ENCODE measurements at regions not wholly inside any gene's neighbourhood (a gene's known extent, or its start where the extent isn't known, plus 50 kb on each side); places are given as distances from the start of the nearest gene placed in this dataset.

- no peak overlapping the region for H3K27ac ChIP-seq (ENCODE audit: low read depth, low read length)
- H3K27me3 ChIP-seq (ENCODE audit: insufficient read depth, low read length), result no peaks in the 10 kb centered on the region
- Mint-ChIP-seq H3K9me3 (peaks cover 0 to 9% (median 0%) of the 10 kb centered on the region in 8 donors), H3K36me3 (no peaks in the 10 kb centered on the region), H3K27ac (no peak overlapping the region), H3K27me3 (peaks cover 5 to 16% of the 10 kb centered on the region in 2 donors), H3K4me1 (no peaks in the 10 kb centered on the region), H3K4me3 (no peak overlapping the region)
- ChIA-PET POLR2A (ENCODE audit: partially characterized antibody) (no interaction called here), CTCF (ENCODE audit: partially characterized antibody) (no interaction called here)
- DNase-seq, result no peak
- intact Hi-C loops (cut with micrococcal nuclease), result no loop called here
- H3K36me3 ChIP-seq (ENCODE audit: insufficient read depth, low read length), result no peaks in the 10 kb centered on the region
- H3K4me1 ChIP-seq (ENCODE audit: insufficient read depth, low read length), result no peaks in the 10 kb centered on the region
- H3K4me3 ChIP-seq (ENCODE audit: low read length in 2 of 2), result no peak overlapping the region
- no peaks in the 10 kb centered on the region for H3K9me3 ChIP-seq (ENCODE audit: control insufficient read depth in 1 of 2, low read length in 2 of 2)
These were observed 97.9 kb downstream of the FOXL1 start for GRCh38 chr16:86676254-86676670.

GRCh38 chr16:86679490-86679889, 101.1 kb downstream of the FOXL1 start:
- Mint-ChIP-seq H3K9me3 (peaks cover 0 to 9% (median 3%) of the 10 kb centered on the region in 8 donors), H3K27me3 (peaks cover 14 to 25% of the 10 kb centered on the region in 2 donors), H3K4me1 (peaks cover 0 to 2% (median 0%) of the 10 kb centered on the region in 4 donors), H3K4me3 (no peak overlapping the region), H3K36me3 (peaks cover 0 to 3% of the 10 kb centered on the region in 2 donors), H3K27ac (no peak overlapping the region)
- intact Hi-C loops (cut with micrococcal nuclease), result no loop called here
- CTCF ChIA-PET (ENCODE audit: partially characterized antibody), result no interaction called here
- no peak overlapping the region for H3K27ac ChIP-seq (ENCODE audit: low read depth, low read length)
- DNase-seq, result no peak
- POLR2A ChIA-PET (ENCODE audit: partially characterized antibody), result no interaction called here
- no peak overlapping the region for H3K4me3 ChIP-seq (ENCODE audit: low read length in 2 of 2)
- H3K27me3 ChIP-seq (ENCODE audit: insufficient read depth, low read length), result no peaks in the 10 kb centered on the region
- H3K36me3 ChIP-seq (ENCODE audit: insufficient read depth, low read length), result no peaks in the 10 kb centered on the region
- no peaks in the 10 kb centered on the region for H3K9me3 ChIP-seq (ENCODE audit: control insufficient read depth in 1 of 2, low read length in 2 of 2)
- H3K4me1 ChIP-seq (ENCODE audit: insufficient read depth, low read length), result no peaks in the 10 kb centered on the region

- Histone ChIP-seq H3K4me3 (ENCODE audit: low read length in 2 of 2) (no peak overlapping the region), H3K36me3 (ENCODE audit: insufficient read depth, low read length) (no peaks in the 10 kb centered on the region), H3K4me1 (ENCODE audit: insufficient read depth, low read length) (no peaks in the 10 kb centered on the region), H3K27me3 (ENCODE audit: insufficient read depth, low read length) (no peaks in the 10 kb centered on the region), H3K27ac (ENCODE audit: low read depth, low read length) (no peak overlapping the region), H3K9me3 (ENCODE audit: control insufficient read depth in 1 of 2, low read length in 2 of 2) (no peaks in the 10 kb centered on the region)
- Mint-ChIP-seq H3K27me3 (peaks cover 14 to 25% of the 10 kb centered on the region in 2 donors), H3K27ac (no peak overlapping the region), H3K4me3 (no peak overlapping the region), H3K36me3 (peaks cover 0 to 3% of the 10 kb centered on the region in 2 donors), H3K4me1 (peaks cover 0 to 2% (median 0%) of the 10 kb centered on the region in 4 donors), H3K9me3 (peaks cover 0 to 9% (median 3%) of the 10 kb centered on the region in 8 donors)
- intact Hi-C loops (cut with micrococcal nuclease), result no loop called here
- CTCF ChIA-PET (ENCODE audit: partially characterized antibody), result no interaction called here
- POLR2A ChIA-PET (ENCODE audit: partially characterized antibody), result no interaction called here
- no peak for DNase-seq
These were observed 101.8 kb downstream of the FOXL1 start for GRCh38 chr16:86680162-86680561.

DNA sequence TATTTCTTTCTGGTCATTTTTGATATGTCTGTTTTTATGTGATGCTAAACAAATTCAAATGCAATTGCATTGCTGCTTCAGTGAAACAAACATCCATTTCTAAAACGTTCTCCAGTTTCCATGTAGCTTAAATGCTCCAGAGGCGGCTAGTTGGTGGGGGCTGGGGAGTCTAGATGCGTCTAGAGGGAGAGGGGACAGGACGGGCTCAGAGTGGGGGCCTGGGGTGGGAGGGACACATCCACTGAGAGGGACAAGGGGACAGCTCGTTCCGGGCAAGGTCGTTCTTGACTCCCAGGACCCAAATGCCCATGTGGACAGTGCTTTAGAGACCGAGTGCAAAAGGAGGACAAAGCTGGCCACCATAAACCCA, 102.3 kb downstream of the FOXL1 start:
- Histone ChIP-seq H3K9me3 (ENCODE audit: control insufficient read depth in 1 of 2, low read length in 2 of 2) (no peaks in the 10 kb centered on the region), H3K27ac (ENCODE audit: low read depth, low read length) (no peak overlapping the region), H3K4me3 (ENCODE audit: low read length in 2 of 2) (no peak overlapping the region), H3K4me1 (ENCODE audit: insufficient read depth, low read length) (no peaks in the 10 kb centered on the region), H3K36me3 (ENCODE audit: insufficient read depth, low read length) (no peaks in the 10 kb centered on the region), H3K27me3 (ENCODE audit: insufficient read depth, low read length) (no peaks in the 10 kb centered on the region)
- intact Hi-C loops (cut with micrococcal nuclease), result no loop called here
- Mint-ChIP-seq H3K27ac (no peak overlapping the region), H3K4me1 (peaks cover 0 to 2% (median 0%) of the 10 kb centered on the region in 4 donors), H3K9me3 (peaks cover 0 to 9% (median 3%) of the 10 kb centered on the region in 8 donors), H3K4me3 (no peak overlapping the region), H3K27me3 (peaks cover 14 to 24% of the 10 kb centered on the region in 2 donors), H3K36me3 (peaks cover 0 to 3% of the 10 kb centered on the region in 2 donors)
- POLR2A ChIA-PET (ENCODE audit: partially characterized antibody), result no interaction called here
- CTCF ChIA-PET (ENCODE audit: partially characterized antibody), result no interaction called here
- DNase-seq, result no peak

- Mint-ChIP-seq H3K36me3 (peaks cover 0 to 3% of the 10 kb centered on the region in 2 donors), H3K27me3 (peaks cover 14 to 19% of the 10 kb centered on the region in 2 donors), H3K9me3 (peaks cover 0 to 9% (median 3%) of the 10 kb centered on the region in 8 donors), H3K27ac (no peak overlapping the region), H3K4me3 (no peak overlapping the region), H3K4me1 (peaks cover 0 to 2% (median 0%) of the 10 kb centered on the region in 4 donors)
- H3K27ac ChIP-seq (ENCODE audit: low read depth, low read length), result no peak overlapping the region
- H3K4me3 ChIP-seq (ENCODE audit: low read length in 2 of 2), result no peak overlapping the region
- intact Hi-C loops (cut with micrococcal nuclease), result no loop called here
- no peaks in the 10 kb centered on the region for H3K4me1 ChIP-seq (ENCODE audit: insufficient read depth, low read length)
- H3K27me3 ChIP-seq (ENCODE audit: insufficient read depth, low read length), result no peaks in the 10 kb centered on the region
- H3K9me3 ChIP-seq (ENCODE audit: control insufficient read depth in 1 of 2, low read length in 2 of 2), result no peaks in the 10 kb centered on the region
- DNase-seq, result no peak
- ChIA-PET POLR2A (ENCODE audit: partially characterized antibody) (no interaction called here), CTCF (ENCODE audit: partially characterized antibody) (no interaction called here)
- H3K36me3 ChIP-seq (ENCODE audit: insufficient read depth, low read length), result no peaks in the 10 kb centered on the region
These were observed 102.8 kb downstream of the FOXL1 start for GRCh38 chr16:86681031-86681756.

- no peak for DNase-seq
- ChIA-PET POLR2A (ENCODE audit: partially characterized antibody) (no interaction called here), CTCF (ENCODE audit: partially characterized antibody) (no interaction called here)
- Mint-ChIP-seq H3K4me3 (no peak overlapping the region), H3K36me3 (peaks cover 0 to 3% of the 10 kb centered on the region in 2 donors), H3K27me3 (peaks cover 14 to 17% of the 10 kb centered on the region in 2 donors), H3K9me3 (peaks cover 0 to 9% (median 3%) of the 10 kb centered on the region in 8 donors), H3K4me1 (peaks cover 0 to 2% (median 0%) of the 10 kb centered on the region in 4 donors), H3K27ac (no peak overlapping the region)
- H3K4me3 ChIP-seq (ENCODE audit: low read length in 2 of 2), result no peak overlapping the region
- H3K9me3 ChIP-seq (ENCODE audit: control insufficient read depth in 1 of 2, low read length in 2 of 2), result no peaks in the 10 kb centered on the region
- intact Hi-C loops (cut with micrococcal nuclease), result no loop called here
- no peak overlapping the region for H3K27ac ChIP-seq (ENCODE audit: low read depth, low read length)
- H3K27me3 ChIP-seq (ENCODE audit: insufficient read depth, low read length), result no peaks in the 10 kb centered on the region
- H3K4me1 ChIP-seq (ENCODE audit: insufficient read depth, low read length), result no peaks in the 10 kb centered on the region
- H3K36me3 ChIP-seq (ENCODE audit: insufficient read depth, low read length), result no peaks in the 10 kb centered on the region
These were observed 103.4 kb downstream of the FOXL1 start for GRCh38 chr16:86681757-86682106.

GRCh38 chr16:86682219-86682904, 104.0 kb downstream of the FOXL1 start:
- Mint-ChIP-seq H3K27ac (no peak overlapping the region), H3K4me1 (peaks cover 0 to 2% (median 0%) of the 10 kb centered on the region in 4 donors), H3K27me3 (peaks cover 12 to 17% of the 10 kb centered on the region in 2 donors), H3K9me3 (peaks cover 0 to 9% (median 3%) of the 10 kb centered on the region in 8 donors), H3K4me3 (no peak overlapping the region), H3K36me3 (peaks cover 0 to 3% of the 10 kb centered on the region in 2 donors)
- ChIA-PET POLR2A (ENCODE audit: partially characterized antibody) (no interaction called here), CTCF (ENCODE audit: partially characterized antibody) (no interaction called here)
- Histone ChIP-seq H3K4me1 (ENCODE audit: insufficient read depth, low read length) (no peaks in the 10 kb centered on the region), H3K36me3 (ENCODE audit: insufficient read depth, low read length) (no peaks in the 10 kb centered on the region), H3K27me3 (ENCODE audit: insufficient read depth, low read length) (no peaks in the 10 kb centered on the region), H3K9me3 (ENCODE audit: control insufficient read depth in 1 of 2, low read length in 2 of 2) (no peaks in the 10 kb centered on the region), H3K4me3 (ENCODE audit: low read length in 2 of 2) (no peak overlapping the region), H3K27ac (ENCODE audit: low read depth, low read length) (no peak overlapping the region)
- DNase-seq, result no peak
- intact Hi-C loops (cut with micrococcal nuclease), result no loop called here

Data from CD4-positive, alpha-beta memory T cell (primary cell).